Lower lobe of right lung (tissue), 2 donors: ENCODE measurements at regions not wholly inside any gene's neighbourhood (a gene's known extent, or its start where the extent isn't known, plus 50 kb on each side); places are given as distances from the start of the nearest gene placed in this dataset.

Source experiments
- ATAC-seq, 2 donors: fragments of 200-7000 bp; cut with Tn5 transposase; one replicate each; pipeline ENCODE4 v1.9.1; 2020 to 2022; ENCODE audit warnings: mild to moderate bottlenecking in 2 of 2, moderate library complexity in 2 of 2
- DNase-seq: peaks from one replicate; pipeline ENCODE4 v3.0.0-alpha.2; 2020
- H3K27ac ChIP-seq: fragments of 200-600 bp; one replicate; pipeline ENCODE4 v1.8.0; 2022
- H3K27me3 ChIP-seq: fragments of 200-600 bp; one replicate; pipeline ENCODE4 v1.8.0; 2022; ENCODE audit warnings: low read depth
- H3K36me3 ChIP-seq: fragments of 200-600 bp; one replicate; pipeline ENCODE4 v1.8.0; 2022; ENCODE audit warnings: mild to moderate bottlenecking
- H3K4me1 ChIP-seq: fragments of 200-600 bp; one replicate; pipeline ENCODE4 v1.8.0; 2022
- H3K4me3 ChIP-seq: fragments of 200-600 bp; one replicate; pipeline ENCODE4 v1.8.0; 2022; ENCODE audit warnings: mild to moderate bottlenecking
- H3K9me3 ChIP-seq: fragments of 200-600 bp; one replicate; pipeline ENCODE4 v1.8.0; 2022
- intact Hi-C: fragments of 100-400 bp; cut with DNase I; formaldehyde crosslinking; loops from one replicate; pipeline ENCODE4 v1.11.0; 2022
- TF ChIP-seq, protein P1 (sequence below): fragments of 200-600 bp; IDR thresholded peaks from one replicate; pipeline ENCODE4 v1.8.0; 2022; ENCODE audit warnings: antibody characterized with exemption, mild to moderate bottlenecking
- donor health status: DM: no; HTN: yes; CAD: no; lungs with severe emphysema.

DNA sequence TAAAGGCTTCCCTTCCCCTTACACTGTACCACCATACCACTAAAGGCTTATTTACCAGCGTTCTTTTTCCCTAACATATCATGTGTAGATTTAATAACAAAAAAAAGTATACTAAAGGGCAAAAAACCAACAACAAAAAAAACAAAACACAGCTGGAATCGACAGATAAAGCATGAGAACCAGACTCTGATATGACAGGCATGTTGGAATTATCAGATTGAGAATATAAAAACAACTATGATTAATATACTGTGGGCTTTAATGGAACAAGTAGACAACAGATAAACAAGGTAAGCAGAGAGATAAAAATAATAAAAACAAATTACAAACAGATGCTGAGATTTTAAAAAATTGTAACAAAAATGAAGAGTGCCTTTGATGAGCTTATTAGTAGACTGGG is 754.1 kb upstream of the MDGA2 start:
- intact Hi-C loops = no loop called here
- TF ChIP-seq, protein P1, sequence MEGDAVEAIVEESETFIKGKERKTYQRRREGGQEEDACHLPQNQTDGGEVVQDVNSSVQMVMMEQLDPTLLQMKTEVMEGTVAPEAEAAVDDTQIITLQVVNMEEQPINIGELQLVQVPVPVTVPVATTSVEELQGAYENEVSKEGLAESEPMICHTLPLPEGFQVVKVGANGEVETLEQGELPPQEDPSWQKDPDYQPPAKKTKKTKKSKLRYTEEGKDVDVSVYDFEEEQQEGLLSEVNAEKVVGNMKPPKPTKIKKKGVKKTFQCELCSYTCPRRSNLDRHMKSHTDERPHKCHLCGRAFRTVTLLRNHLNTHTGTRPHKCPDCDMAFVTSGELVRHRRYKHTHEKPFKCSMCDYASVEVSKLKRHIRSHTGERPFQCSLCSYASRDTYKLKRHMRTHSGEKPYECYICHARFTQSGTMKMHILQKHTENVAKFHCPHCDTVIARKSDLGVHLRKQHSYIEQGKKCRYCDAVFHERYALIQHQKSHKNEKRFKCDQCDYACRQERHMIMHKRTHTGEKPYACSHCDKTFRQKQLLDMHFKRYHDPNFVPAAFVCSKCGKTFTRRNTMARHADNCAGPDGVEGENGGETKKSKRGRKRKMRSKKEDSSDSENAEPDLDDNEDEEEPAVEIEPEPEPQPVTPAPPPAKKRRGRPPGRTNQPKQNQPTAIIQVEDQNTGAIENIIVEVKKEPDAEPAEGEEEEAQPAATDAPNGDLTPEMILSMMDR = no peak

DNA sequence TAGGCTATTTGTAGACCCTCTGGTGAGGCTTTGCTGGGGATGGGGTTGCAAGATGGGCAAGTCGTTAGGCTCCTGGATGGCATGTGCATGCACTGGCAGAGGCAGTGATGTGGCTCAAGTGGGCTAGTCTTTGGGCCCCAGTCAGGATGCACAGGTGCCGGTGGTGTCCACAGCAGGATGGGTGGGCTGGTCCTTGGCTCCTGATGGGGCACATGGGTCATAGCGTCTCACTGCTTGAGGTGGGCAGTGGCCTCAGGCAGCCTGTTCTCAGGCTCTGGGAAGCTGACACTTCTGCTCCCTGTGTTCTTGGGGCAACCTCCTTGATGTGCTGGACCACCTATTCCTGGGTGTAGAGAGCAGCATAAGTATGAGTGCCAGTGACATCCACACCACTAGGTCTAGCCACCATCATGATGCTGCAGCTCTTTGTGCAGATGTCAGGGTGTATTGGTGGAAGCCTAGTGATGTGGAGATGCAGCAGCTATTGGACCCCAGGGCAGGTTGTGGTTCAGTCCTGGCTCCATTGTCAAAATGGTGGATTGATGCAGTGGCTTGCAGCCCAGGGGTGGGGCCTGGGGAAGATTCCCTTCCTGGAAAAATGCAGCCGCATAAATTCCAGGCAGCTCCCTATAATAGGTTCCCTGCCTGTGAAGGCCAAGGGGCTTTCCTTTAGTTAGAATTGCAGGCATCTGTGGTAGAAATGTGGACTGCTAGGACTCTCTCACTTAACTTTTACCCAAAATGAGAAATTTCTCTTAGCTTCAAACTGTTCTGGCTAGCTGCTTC is 742.5 kb upstream of the MDGA2 start:
- ATAC-seq (no peak), DNase-seq (no peak)
- H3K27me3 ChIP-seq = no peaks in the 10 kb centered on the region
- H3K9me3 ChIP-seq = no peaks in the 10 kb centered on the region
- H3K4me1 ChIP-seq = no peaks in the 10 kb centered on the region
- H3K27ac ChIP-seq = no peak overlapping the region
- intact Hi-C loops = no loop called here
- no peaks in the 10 kb centered on the region for H3K36me3 ChIP-seq
- TF ChIP-seq, protein P1 = no peak
- no peak overlapping the region for H3K4me3 ChIP-seq

More for the DNA sequence above, 754.1 kb upstream of the MDGA2 start:
- no peaks in the 10 kb centered on the region for H3K36me3 ChIP-seq
- no peaks in the 10 kb centered on the region for H3K27me3 ChIP-seq
- ATAC-seq (no peak), DNase-seq (no peak)
- H3K4me3 ChIP-seq = no peak overlapping the region
- no peaks in the 10 kb centered on the region for H3K4me1 ChIP-seq
- no peaks in the 10 kb centered on the region for H3K9me3 ChIP-seq
- H3K27ac ChIP-seq = no peak overlapping the region

DNA sequence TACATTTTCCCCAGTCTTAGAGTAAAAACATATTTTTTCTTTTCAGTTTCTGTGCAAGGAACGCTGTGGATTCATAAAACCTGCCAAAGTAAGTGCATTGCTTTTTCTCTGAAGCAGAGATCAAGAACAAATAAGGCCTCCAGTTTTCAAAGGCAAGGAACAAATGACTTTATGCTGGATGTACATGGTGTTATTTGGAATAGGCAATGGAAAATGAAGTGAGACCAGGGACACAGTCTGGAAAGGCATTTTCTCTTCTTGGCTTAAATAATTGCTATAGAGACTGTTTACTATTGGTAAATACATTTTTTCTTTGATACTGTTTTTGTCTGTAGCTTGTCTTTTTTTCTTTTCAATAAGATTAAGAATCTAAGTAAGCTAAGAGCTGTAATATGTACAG is 725.9 kb upstream of the MDGA2 start:
- H3K36me3 ChIP-seq = no peaks in the 10 kb centered on the region
- DNase-seq = no peak

DNA sequence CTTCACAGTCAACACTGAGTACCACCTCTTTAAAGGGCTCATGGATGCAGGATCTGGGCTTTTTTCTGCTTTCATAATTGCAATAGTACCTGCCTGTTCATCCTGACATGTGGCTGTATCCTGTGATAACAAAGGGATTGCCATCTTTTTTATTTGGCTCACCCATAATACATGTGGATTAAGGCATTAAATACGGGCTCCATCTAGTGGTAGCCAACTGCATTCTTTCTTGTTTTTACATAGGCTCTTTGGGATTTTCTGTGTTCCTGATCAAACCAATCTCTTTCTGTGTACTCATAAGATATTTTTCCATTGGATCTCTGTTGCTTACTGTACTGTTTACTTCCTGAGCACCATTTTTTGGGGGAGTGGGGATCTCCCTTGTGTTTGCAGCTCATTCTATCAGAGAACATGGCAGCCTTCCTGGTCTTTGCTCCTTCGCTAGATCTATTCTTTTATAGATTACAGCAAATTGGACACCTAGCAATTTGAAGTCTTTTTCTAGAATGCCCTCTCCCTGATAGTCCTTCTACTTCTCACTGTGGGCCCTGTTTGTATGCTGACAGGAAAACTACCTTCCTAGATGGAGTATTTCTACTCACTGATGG is 723.4 kb upstream of the MDGA2 start:
- ATAC-seq (peak; percentile 41 to 64), DNase-seq (no peak)
- intact Hi-C loops = no loop called here
- Histone ChIP-seq H3K4me3 (no peak overlapping the region), H3K4me1 (no peaks in the 10 kb centered on the region), H3K27me3 (no peaks in the 10 kb centered on the region), H3K9me3 (no peaks in the 10 kb centered on the region), H3K36me3 (no peaks in the 10 kb centered on the region), H3K27ac (no peak overlapping the region)
- TF ChIP-seq, protein P1 = peak; percentile 58

More for the DNA sequence above, 725.9 kb upstream of the MDGA2 start:
- intact Hi-C loops = no loop called here
- ATAC-seq = no peak
- TF ChIP-seq, protein P1 = no peak
- H3K4me3 ChIP-seq = no peak overlapping the region
- no peaks in the 10 kb centered on the region for H3K9me3 ChIP-seq
- no peak overlapping the region for H3K27ac ChIP-seq
- H3K27me3 ChIP-seq = no peaks in the 10 kb centered on the region
- H3K4me1 ChIP-seq = no peaks in the 10 kb centered on the region

DNA sequence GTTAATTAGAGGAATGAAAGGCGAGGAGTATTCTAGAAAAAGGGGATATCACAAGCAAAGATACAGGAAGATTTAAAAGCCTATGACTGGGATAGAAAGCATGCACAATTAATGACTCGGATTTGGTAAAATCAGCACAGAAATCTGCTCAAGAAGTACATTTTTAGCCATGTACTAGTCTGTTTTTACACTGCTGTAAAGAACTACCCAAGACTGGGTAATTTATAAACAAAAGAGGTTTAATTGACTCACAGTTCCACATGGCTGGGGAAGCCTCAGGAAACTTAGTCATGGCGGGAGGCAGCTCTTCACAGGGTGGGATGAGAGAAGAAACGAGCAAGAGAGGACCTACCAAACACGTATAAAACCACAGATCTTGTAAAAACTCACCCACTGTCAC is 716.3 kb upstream of the MDGA2 start:
- no peaks in the 10 kb centered on the region for H3K36me3 ChIP-seq
- H3K9me3 ChIP-seq = no peaks in the 10 kb centered on the region
- intact Hi-C loops = no loop called here
- ATAC-seq (no peak), DNase-seq (no peak)
- H3K27me3 ChIP-seq = no peaks in the 10 kb centered on the region
- H3K4me1 ChIP-seq = no peaks in the 10 kb centered on the region
- no peak overlapping the region for H3K27ac ChIP-seq
- TF ChIP-seq, protein P1 = no peak
- H3K4me3 ChIP-seq = no peak overlapping the region
